Neural crest cell (in vitro differentiated cells): ENCODE measurements at regions not wholly inside any gene's neighbourhood (a gene's known extent, or its start where the extent isn't known, plus 50 kb on each side); places are given as distances from the start of the nearest gene placed in this dataset.

ENCODE experiments used
- DNase-seq: peaks from one replicate; pipeline ENCODE4 v3.0.0; 2021; ENCODE audit warnings: low read depth, mixed read lengths, low spot score
- H3K27ac Mint-ChIP-seq: one replicate; pipeline ENCODE4 v1.8.0; 2021; ENCODE audit warnings: mild to moderate bottlenecking, mixed read lengths; ENCODE audit not compliant: unreplicated experiment
- H3K27me3 Mint-ChIP-seq: 2 replicates; pipeline ENCODE4 v1.8.0; 2021; ENCODE audit warnings: low read depth, mild to moderate bottlenecking, mixed read lengths
- H3K36me3 Mint-ChIP-seq: 2 replicates; pipeline ENCODE4 v1.8.0; 2021; ENCODE audit warnings: low read depth, mild to moderate bottlenecking, mixed read lengths
- H3K4me1 Mint-ChIP-seq: 2 replicates; pipeline ENCODE4 v1.8.0; 2021; ENCODE audit warnings: mixed read lengths
- H3K4me3 Mint-ChIP-seq: one replicate; pipeline ENCODE4 v1.8.0; 2021; ENCODE audit warnings: mild to moderate bottlenecking, mixed read lengths
- H3K9me3 Mint-ChIP-seq: 2 replicates; pipeline ENCODE4 v1.8.0; 2021; ENCODE audit warnings: mixed read lengths
- TF ChIP-seq, protein P1 (sequence below): fragments of 200-600 bp; sonication (generic); conservative IDR thresholded peaks from 2 replicates; pipeline ENCODE4 v1.5.0; 2021; ENCODE audit warnings: antibody characterized with exemption, mild to moderate bottlenecking

DNA sequence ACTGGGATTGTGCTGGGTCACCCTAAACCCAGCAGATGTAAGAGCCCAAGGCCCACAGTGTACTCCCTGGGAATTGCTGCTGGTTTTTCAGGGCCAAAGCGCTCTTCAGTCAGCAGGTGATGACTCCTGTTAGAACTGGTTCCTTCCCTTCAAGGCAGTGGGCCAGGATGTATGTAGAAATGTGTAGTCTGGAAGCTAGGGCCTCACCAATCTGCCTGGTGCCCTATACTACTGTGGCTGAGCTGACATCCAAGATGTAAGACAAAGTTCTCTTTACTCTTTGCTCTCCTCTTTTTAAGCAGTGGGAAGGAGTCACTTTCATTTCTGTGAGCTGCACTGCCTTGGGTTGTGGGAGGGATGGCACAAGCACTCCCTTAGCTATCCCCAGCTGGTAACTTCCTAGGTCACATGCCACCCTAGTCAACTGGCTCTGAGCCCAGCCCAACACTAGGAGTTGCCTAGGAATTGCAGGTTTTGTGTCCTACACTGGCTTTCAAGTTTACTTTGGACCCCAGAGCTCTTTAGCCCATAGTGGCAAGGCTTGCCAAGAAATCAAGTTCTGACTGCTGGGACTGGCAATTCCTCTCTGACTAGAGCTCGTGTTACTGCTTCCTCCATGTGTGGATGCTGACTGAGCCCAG, 249.2 kb downstream of the C12orf50 start:
- no peaks in the 10 kb centered on the region for H3K9me3 Mint-ChIP-seq
- TF ChIP-seq, protein P1, sequence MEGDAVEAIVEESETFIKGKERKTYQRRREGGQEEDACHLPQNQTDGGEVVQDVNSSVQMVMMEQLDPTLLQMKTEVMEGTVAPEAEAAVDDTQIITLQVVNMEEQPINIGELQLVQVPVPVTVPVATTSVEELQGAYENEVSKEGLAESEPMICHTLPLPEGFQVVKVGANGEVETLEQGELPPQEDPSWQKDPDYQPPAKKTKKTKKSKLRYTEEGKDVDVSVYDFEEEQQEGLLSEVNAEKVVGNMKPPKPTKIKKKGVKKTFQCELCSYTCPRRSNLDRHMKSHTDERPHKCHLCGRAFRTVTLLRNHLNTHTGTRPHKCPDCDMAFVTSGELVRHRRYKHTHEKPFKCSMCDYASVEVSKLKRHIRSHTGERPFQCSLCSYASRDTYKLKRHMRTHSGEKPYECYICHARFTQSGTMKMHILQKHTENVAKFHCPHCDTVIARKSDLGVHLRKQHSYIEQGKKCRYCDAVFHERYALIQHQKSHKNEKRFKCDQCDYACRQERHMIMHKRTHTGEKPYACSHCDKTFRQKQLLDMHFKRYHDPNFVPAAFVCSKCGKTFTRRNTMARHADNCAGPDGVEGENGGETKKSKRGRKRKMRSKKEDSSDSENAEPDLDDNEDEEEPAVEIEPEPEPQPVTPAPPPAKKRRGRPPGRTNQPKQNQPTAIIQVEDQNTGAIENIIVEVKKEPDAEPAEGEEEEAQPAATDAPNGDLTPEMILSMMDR, result no peak
- no peak overlapping the region for H3K27ac Mint-ChIP-seq
- H3K4me1 Mint-ChIP-seq, result peaks cover 5% of the 10 kb centered on the region
- H3K27me3 Mint-ChIP-seq, result no peaks in the 10 kb centered on the region
- no peak for DNase-seq
- H3K36me3 Mint-ChIP-seq, result no peaks in the 10 kb centered on the region
- H3K4me3 Mint-ChIP-seq, result no peak overlapping the region

DNA sequence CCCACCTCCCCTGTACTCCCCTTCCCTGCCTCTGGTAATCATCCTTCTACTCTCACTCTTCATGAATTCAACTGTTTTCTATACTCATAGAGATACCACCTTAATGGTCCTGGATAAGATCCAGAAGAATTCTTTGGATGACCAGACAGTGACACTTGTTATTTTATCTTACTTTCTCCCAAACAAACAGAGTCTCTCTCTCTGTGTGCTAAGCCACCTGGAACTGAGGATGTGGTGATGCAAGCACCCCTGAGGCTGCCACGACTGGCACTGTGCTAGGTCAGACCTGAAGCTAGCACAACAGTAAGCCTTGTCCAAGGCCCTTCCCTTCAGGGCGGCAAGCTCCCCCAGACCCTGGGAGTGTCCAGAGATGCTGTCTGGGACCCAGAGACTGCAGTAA, 250.2 kb downstream of the C12orf50 start:
- Mint-ChIP-seq H3K27me3 (no peaks in the 10 kb centered on the region), H3K36me3 (no peaks in the 10 kb centered on the region), H3K27ac (no peak overlapping the region), H3K4me3 (no peak overlapping the region), H3K9me3 (no peaks in the 10 kb centered on the region), H3K4me1 (peaks cover 5% of the 10 kb centered on the region)
- TF ChIP-seq, protein P1, result no peak
- no peak for DNase-seq

DNA sequence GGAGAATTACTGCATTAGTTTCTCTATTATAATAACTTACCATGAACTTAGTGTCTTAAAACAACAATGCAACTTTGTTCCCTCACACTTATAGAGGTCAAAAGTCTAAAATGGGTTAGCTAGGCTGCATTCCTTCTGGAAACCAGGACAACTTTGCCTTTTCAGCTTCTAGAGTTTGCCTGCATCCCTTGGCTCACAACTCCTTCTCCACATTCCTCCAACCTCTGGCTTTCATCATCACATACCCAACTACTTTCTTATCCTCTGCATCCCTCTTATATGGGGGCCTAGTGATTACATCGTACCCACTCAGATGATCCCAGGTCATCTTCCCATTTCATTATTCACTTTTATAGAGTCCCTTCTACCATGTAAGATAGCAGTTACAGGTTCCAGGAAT, 251.1 kb downstream of the C12orf50 start:
- no peaks in the 10 kb centered on the region for H3K9me3 Mint-ChIP-seq
- H3K27me3 Mint-ChIP-seq, result no peaks in the 10 kb centered on the region
- H3K36me3 Mint-ChIP-seq, result no peaks in the 10 kb centered on the region
- H3K27ac Mint-ChIP-seq, result no peak overlapping the region
- no peak overlapping the region for H3K4me3 Mint-ChIP-seq
- DNase-seq, result no peak
- TF ChIP-seq, protein P1, result no peak
- peaks cover 5% of the 10 kb centered on the region for H3K4me1 Mint-ChIP-seq

DNA sequence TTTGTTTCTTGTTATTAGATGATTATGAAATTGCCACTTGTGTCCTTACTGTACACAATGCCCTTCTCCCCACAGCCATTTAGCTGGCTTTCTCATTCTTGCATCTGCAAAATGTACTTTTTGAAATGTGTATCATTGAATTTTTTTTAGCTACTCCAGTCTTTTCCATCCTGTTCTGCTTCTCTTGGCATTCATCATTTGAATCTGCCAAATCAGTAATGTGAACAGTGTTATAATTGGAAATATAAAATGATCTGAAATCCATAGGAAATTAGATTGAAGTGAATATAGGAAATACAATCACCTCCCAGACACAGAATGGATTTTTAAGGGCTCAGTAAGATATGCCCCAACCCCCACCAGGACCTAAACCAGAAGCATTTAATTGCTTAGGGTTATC, 253.4 kb downstream of the C12orf50 start:
- DNase-seq, result no peak
- Mint-ChIP-seq H3K9me3 (no peaks in the 10 kb centered on the region), H3K36me3 (no peaks in the 10 kb centered on the region), H3K4me3 (no peak overlapping the region), H3K4me1 (peaks cover 5% of the 10 kb centered on the region), H3K27ac (no peak overlapping the region), H3K27me3 (no peaks in the 10 kb centered on the region)
- TF ChIP-seq, protein P1, result no peak

DNA sequence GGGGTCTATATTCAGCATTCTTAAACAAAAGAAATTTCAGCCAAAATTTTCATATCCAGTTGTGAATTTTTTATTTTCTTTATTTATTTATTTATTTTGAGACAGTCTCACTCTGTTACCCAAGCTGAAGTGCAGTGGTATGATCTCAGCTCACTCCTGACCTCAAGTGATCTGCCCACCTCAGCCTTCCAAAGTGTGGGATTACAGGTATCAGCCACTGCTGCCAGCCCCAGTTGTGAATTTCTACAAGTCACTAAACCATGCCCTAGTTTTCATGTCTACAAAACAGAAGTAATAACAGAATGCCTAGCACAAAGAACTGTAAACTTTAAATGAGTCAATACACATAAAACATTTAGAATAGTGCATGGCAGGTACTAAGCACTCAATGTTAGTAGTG, 254.2 kb downstream of the C12orf50 start:
- no peaks in the 10 kb centered on the region for H3K36me3 Mint-ChIP-seq
- no peak overlapping the region for H3K27ac Mint-ChIP-seq
- no peaks in the 10 kb centered on the region for H3K9me3 Mint-ChIP-seq
- TF ChIP-seq, protein P1, result no peak
- peaks cover 5% of the 10 kb centered on the region for H3K4me1 Mint-ChIP-seq
- DNase-seq, result no peak
- H3K27me3 Mint-ChIP-seq, result no peaks in the 10 kb centered on the region
- H3K4me3 Mint-ChIP-seq, result no peak overlapping the region

DNA sequence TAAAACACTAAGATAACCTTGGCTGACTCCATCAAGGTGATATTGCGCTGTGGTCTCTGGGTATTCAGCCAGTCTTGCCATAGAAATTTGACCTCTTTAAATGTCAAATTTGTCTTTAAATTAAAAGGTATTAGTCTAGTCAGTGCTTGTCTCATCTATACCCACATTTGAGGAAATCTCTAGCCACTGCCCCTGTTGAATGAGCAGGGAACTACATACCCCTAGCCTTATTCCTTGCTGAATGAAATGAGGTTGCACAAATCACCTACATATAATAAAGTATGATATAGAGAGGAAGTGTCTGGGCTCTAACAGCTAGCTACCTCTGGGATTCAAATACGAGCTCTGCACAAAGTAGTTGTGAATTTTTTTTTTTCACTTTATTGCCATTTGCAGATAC, 256.8 kb downstream of the C12orf50 start:
- no peak for DNase-seq
- Mint-ChIP-seq H3K9me3 (no peaks in the 10 kb centered on the region), H3K4me1 (no peaks in the 10 kb centered on the region), H3K36me3 (no peaks in the 10 kb centered on the region), H3K27me3 (no peaks in the 10 kb centered on the region), H3K27ac (no peak overlapping the region), H3K4me3 (no peak overlapping the region)
- TF ChIP-seq, protein P1, result no peak
